ENCODE measurements at regions not wholly inside any gene's neighbourhood (a gene's known extent, or its start where the extent isn't known, plus 50 kb on each side); places are given as distances from the start of the nearest gene placed in this dataset.
"Not testable (repeated sequence)": the region's sequence is repeated elsewhere in the genome, so short reads cannot be mapped to it uniquely, and the experiment has no call there.

DNA sequence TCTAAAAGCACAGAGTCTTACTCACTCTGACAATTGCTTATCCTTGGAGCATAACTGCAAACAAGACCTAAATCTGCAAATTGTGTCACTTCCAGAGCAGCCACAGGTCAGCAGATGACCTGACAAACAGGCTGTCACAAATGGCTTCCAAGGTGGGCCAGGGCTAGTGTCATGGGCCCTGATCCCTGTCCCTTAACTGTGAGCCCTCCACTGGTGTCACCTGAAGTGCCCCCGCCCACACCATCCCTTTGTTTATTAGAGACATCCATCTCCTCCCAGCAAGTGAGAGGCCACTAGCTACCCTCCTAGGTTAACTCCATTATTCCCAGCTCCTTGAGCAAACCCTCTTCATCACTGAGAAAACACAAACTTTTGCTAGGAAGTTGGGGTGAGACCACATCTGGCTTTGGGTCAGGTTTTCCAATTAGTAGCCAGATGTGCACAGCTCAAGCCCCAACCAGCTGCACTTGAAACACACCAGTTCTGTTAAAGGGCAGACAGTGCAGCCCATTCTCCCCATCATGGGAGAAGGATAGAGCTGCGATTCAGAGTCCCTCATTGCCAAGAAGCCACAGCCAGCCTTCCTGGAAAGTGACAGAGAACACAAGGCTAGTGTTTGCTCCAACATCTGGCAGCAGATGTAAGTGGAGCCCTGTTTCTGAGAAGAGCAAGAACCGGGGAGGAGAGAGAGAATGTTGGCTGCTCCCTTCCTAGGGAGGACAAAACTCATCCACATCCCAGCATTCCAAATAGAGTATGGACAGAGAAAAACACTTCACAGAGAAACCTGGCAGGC lies 75.7 kb upstream of the NANOS1 start:
- no peak for DNase-seq

DNA sequence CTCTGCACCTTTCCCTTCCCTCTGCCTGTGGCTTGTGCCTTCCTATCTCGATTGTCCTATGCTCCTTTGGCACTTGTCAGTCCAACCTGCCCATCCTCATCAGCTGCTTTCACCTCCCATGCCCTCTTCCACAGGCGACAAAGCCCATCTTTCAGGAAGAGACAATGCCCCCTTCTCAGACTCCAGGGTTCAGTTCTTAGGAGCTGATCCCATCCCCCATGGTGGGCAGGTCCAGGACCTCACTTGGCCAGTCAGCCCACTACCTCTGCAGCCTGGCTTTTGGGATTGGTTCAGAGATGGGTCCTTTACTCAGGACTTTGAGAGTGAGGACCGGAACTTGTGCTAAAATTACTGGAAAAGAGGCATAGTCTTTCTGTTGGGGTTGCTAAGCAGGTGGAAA lies 74.0 kb upstream of the NANOS1 start:
- no peak for DNase-seq

DNA sequence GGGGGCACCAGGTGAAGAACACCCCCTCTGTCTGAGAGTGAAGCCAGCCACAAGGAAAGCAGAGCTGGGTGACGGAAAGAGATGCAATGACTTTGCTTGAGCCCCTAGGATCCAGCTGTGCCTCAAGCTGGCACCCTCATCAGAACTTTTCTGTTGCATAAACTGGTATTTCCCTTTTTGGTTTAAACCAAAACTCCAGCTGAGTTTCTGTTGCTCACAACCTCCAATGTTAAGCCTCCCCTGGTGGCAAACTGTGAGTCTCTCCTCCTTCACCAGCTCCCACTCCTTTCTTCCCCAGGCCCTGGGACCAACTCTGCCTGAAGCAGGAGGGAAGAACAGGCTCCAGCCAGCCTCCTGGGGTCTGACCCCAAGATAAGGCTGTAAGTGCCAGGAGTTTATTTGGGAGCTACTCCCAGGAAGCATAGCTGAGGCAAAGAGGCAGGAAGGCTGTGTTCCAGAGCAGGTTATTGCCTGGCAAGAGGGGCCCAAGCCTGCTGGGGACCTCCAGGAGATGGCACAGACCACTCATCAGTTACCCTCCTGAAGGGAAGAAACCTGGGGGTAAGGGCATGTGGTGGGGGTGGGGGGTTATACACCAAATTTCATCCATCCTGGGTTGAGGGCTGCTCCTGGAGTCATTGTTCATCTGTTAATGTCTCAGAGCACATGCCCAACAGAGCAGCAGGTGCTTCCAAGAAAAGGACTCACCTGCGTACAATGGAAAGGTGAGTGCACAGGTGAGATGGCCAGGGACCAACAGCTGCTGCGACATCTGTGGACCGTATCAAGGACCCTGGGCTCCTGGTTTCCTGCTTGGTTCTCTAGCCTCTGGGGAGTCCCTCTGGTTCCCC lies 73.3 kb upstream of the NANOS1 start:
- no peak for DNase-seq

- no peak for DNase-seq
Measured at GRCh38 chr10:118956802-118957442, 72.6 kb upstream of the NANOS1 start.

DNA sequence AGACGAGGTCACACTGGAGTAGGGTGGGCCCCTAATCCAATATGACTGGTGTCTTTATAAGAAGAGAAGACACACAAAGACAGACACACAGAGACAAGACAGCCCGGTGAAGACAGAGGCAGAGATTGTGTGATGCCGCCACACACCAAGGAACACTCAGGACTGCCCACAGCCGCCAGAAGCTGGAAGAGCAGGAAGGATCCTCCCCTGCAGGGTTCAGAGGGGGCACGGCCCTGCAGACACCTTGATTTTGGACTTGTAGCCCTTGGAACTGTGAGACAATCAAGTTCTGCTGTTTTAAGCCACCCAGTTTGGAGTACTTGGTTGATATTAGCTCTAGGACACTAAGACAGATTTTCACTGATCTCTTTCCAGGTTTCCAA lies 72.1 kb upstream of the NANOS1 start:
- no peak for DNase-seq

DNA sequence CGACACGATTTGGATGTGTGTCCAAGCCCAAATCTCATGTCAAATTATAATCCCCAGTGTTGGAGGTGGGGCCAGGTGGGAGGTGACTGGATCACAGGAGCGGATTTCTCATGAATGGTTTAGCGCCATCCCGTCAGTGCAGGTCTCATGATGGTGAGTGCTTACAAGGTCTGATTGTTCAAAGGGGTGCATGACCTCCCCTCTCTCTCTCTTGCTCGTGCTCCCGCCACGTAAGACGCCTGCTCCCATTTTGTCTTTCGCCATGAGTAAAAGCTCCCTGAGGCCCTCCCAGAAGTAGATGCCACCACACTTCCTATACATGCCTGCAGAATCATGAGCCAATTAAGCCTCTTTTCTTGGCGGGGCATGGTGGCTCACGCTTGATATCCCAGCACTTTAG lies 71.5 kb upstream of the NANOS1 start:
- DNase-seq, result no peak

DNA sequence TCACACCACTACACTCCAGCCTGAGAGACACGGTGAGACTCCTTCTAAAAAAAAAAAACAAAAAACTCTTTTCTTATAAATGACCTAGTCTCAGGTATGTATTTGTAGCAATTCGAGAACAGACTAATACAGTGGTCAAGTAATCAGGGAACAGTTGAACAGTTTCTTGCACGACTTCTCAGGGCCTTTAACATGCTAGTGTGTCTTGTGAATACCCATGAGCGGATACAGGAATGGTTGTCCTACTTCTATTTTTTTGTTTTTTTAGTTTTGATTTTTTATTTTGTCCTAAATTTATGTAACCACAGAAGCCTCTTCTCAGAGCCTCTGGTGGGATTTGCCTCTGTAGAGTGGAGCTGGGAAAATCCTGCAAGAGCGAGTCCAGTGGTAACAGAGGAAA lies 71.0 kb upstream of the NANOS1 start:
- DNase-seq, result no peak

DNA sequence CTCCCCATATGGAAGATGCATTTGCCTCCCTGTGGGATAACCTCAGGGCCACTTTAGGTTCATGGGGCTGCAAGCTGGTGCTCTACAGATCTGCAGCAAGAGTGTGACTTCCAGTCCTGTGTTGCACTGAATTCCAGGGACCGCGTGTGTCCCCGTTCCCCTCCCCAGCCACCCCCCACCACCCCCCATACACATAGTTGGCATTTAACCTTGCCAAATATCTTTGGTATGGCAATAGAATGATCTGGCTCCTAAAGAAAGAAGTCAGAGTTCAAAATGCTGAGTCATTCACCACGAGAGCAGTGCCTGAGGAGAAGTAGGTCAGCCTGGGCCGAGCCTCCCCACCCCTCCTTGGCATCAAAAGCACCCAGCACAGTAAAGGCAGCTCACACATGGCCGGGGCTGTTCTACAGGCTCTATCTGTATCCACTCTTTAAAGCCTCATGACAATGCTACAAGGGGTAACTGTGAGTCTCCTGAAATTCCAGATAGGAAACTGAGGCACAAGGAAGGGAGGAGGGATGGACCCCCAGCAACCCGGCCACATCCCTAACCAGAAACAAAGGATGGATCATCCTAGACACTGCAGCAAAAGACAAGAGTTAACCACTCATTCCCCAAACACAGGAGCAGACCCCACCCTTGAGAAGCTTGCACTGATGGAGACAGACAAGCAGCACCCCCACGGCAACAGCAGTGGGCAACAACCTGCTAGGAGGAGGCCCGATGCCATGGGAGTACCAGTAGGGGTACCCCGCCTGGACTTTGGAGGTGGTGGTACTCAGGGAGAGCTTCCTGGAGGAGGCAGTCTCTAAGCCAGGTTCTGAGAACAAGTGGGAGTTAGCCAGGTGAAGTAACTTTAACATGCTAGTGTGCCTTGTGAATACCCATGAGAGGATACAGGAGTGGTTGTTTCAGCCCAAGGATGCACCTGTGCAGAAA lies 70.3 kb upstream of the NANOS1 start:
- no peak for DNase-seq

DNA sequence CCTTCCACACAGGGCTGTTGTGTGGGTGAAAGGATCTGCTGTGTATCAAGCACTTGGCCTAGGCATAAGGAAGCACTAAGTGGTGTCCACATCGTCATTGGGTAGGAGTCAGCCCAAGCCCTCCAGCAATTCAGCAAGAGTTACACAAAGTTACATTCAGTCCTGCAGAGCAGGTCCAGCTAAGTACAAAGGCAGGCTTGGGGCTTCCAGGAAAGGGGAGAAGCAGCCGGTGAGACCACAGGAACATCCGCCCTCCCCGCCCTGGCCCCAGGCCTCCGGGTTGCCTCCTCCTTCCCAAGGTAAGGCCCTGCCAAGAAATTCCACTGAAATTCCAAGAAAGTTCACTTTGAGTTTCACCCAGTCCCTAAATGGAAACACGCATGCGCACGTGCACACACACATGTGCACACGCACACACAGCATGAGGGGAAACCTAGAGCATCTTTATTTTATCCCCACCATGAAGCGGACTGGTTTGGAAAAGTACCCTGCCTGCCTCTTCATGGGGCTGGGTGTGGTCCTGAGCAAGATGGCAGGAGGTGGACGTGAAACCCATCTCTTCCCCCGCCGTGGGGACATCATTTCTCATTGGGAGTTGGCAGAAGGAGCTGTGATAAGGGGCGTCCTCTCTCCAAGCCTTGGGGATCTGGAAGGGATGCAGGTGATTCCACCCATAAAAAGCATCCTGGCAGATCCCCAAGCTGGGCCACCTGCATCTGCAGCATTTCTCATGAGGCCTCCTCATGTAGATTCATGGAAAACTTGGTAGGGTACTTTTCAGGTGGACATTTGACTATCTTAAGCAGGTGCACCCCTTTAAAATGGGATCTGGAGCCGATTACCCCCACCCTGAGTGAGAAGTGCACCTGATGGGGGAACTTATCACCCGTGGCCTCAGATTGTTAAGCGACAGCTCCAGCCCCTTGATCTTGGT lies 69.1 kb upstream of the NANOS1 start:
- no peak for DNase-seq

DNA sequence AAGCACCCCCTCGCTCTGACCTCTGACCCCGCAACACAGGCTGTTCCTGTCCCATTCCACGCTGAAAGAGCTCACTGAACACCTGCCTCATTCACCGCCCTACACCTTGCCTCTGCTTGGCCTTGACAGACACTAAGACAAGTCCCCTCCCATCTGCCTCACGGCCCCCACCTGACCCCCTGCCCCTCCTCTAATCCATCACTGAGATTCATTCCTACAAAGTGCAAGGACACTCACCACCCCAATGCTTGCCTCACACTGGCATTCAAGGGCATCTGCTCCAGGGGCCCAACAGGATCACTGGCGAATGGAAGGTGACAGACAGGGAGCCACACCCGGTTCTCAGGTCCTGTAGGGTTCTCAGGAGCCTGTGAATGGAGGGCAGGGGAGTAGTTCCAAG lies 68.1 kb upstream of the NANOS1 start:
- no peak for DNase-seq

DNA sequence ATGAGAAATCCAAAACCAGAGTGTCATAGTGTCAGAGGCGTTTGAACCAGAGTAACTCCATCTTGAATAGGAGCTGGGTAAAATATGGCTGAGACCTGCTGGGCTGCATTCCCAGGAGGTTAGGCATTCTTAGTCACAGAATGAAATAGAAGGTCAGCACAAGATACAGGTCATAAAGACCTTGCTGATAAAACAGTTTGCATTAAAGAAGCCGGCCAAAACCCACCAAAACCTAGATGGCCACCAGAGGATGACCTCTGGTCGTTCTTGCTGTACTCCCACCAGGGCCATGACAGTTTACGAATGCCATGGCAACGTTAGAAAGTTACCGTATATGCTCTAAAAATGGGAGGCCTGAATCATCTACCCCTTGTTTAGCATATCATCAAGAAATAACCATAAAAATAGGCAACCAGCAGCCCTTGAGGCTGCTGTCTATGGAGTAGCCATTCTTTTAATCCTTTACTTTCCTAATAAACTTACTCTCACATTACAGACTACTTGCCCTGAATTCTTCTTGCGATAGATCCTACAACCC lies 67.1 kb upstream of the NANOS1 start:
- not testable (repeated sequence) for DNase-seq

DNA sequence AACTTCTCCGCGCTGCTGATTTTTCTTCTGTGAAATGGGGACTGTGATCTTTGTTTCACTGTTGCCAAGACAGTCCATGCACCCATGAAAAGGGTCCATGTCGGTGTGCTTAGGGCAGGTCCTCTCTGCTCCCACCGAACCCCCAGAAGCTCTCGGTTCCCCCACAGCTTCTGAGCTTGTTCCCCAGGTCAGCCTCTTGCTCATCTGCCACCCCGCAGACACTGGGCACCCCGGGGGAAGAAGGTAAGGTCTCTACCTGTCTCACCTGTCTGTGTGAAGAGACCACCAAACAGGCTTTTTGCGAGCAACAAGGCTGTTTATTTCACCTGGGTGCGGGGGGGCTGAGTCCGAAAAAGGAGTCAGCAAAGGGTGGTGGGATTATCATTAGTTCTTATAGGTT lies 66.2 kb upstream of the NANOS1 start:
- DNase-seq, result no peak

DNA sequence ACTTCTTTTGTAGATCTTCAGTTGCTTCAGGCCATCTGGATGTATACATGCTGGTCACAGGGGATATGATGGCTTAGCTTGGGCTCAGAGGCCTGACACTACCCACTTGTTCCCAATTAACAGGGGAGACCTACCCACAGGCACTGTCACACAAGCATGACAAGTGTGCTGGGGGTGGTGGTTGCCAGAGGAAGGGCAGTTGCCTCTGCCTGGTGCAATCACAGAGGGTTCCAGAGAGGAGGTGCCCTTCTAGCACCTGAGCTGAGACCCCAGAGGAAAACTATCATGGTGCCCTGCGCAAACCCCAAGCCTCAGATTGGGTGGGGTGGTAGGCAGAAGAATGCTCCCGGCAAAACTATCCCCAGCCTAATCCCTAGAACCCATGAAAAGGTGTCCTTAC lies 65.6 kb upstream of the NANOS1 start:
- no peak for DNase-seq

- DNase-seq, result not testable (repeated sequence)
Measured at GRCh38 chr10:118964476-118964875, 65.0 kb upstream of the NANOS1 start.

GRCh38 chr10:118965096-118965495 lies 64.4 kb upstream of the NANOS1 start:
- no peak for DNase-seq

GRCh38 chr10:118965645-118966044 lies 63.9 kb upstream of the NANOS1 start:
- no peak for DNase-seq

GRCh38 chr10:118966076-118966849 lies 63.3 kb upstream of the NANOS1 start:
- DNase-seq, result no peak

DNA sequence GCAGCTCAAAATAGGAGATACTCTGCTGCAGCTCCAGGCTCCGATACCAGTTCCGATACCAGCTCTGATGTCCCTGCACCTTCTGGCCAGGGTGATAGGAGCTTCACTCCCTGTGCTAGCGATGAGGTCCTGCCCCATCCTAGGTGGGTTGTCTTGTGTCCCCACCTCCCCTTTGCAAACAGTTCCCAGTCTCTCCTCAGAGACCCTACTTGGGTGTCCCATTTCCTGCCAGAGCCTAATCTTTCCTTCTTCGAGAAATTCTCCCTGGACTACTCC lies 62.7 kb upstream of the NANOS1 start:
- no peak for DNase-seq

DNA sequence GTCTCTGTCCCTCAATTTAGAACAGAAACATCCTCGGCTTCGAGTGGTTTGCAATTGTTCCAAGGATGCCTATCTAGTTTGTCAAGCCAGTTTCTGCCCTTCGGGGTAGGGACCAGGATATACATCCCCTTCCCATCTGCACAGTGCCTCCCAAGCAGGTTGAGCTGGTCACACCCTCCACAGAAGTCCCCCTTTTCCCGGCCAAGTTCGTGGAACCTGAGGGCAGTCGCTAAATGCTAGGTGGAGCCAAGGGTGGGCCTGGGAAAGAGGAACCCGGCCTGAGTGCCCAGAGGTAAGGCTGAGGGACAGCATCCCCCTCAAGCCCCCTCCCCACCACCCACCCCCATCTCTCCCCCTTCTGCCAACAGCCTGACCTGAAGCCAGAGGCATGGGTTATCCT lies 62.4 kb upstream of the NANOS1 start:
- DNase-seq, result no peak

GRCh38 chr10:118968060-118968459 lies 61.5 kb upstream of the NANOS1 start:
- DNase-seq, result no peak

DNA sequence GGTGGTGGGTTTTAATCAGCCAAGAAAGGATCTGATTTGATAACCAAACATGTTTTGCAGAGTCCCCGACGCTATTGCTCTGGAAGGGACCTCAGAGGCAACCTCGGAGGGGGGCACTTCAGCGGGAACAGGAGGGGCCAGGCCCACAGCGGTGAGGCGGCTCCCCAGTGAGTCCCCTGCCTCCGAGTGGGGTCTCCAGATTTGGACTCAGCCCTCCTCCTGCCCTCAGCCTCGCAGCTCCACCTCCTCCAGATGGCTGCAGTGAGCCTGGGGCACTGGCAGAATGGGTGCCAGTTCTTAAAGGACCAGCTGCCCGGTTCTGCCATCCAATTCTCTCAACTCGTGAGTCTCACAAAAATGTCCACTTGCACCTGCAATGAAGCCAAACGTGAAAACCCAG lies 61.0 kb upstream of the NANOS1 start:
- DNase-seq, result no peak
